AG08396 (cell line): ENCODE measurements at regions not wholly inside any gene's neighbourhood (a gene's known extent, or its start where the extent isn't known, plus 50 kb on each side); places are given as distances from the start of the nearest gene placed in this dataset.
A peak's percentile ranks its signal among the peaks of the same experiment; 100 is the strongest.
"Not testable (repeated sequence)": the region's sequence is repeated elsewhere in the genome, so short reads cannot be mapped to it uniquely, and the experiment has no call there.

Experiments
- DNase-seq: peaks from one replicate; pipeline ENCODE4 v3.0.0; 2012; ENCODE audit warnings: low spot score, mixed read lengths

GRCh38 chr10:7069706-7070105 lies 341.1 kb downstream of the SFMBT2 start:
- DNase-seq, result no peak

DNA sequence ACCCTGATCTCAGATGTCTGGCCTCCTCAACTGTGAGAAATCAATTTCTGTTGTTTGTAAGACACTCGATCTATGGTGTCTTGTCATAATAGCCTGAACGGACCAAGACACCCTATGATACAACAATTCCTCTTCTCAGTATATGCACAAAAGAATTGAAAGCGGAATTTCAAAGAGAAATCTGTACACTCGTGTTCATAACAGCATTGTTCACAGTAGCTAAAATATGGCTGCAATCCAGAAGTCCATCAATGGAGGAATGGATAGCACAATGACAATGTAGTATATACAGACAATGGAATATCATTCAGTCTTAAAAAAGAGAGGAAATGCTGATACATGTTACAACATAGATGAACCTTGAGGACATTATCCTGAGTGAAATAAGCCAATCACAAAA lies 354.6 kb downstream of the SFMBT2 start:
- no peak for DNase-seq

DNA sequence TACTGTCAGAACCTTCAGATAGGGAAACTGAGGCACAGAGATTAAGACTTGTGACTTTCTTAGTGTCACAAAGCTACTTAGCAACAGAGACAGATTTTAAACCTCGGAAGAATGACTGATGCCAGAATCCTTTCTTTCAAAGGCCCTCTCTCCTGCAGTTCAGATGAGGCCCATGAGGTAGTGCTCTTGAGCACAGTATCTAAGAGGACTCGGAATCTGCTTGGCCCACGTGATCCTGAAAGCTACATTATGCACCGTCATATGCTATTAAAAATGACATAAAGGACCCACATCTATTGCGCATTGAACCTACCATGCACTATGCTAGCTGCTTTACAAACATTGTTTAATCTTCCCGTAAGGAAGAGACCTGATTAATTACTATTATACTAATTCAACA lies 355.9 kb downstream of the SFMBT2 start:
- DNase-seq, result peak; percentile 6

DNA sequence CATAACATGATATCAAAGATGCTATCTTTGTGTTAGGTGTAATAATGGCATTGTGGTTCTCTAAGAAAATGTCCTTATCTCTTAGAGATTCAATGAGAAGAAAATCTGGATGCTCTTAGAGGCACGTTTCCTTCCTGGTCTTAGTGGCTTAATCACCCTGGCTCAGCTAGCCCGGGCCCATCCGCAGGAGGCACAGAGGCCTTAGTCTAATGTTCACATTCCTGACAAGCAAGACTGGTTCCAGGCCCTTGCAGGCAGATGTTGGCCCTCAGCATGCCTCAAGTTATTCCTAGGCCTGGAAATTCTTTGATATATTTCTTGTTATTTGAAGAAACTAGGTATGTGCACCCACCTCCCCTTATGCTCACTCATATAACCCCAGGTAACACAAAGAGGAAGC lies 357.6 kb downstream of the SFMBT2 start:
- DNase-seq, result no peak

GRCh38 chr10:7050024-7050423 lies 360.8 kb downstream of the SFMBT2 start:
- DNase-seq, result not testable (repeated sequence)

GRCh38 chr10:7048061-7048460 lies 362.8 kb downstream of the SFMBT2 start:
- no peak for DNase-seq

- DNase-seq, result no peak
Observed at GRCh38 chr10:7046615-7047014, 364.2 kb downstream of the SFMBT2 start.

DNA sequence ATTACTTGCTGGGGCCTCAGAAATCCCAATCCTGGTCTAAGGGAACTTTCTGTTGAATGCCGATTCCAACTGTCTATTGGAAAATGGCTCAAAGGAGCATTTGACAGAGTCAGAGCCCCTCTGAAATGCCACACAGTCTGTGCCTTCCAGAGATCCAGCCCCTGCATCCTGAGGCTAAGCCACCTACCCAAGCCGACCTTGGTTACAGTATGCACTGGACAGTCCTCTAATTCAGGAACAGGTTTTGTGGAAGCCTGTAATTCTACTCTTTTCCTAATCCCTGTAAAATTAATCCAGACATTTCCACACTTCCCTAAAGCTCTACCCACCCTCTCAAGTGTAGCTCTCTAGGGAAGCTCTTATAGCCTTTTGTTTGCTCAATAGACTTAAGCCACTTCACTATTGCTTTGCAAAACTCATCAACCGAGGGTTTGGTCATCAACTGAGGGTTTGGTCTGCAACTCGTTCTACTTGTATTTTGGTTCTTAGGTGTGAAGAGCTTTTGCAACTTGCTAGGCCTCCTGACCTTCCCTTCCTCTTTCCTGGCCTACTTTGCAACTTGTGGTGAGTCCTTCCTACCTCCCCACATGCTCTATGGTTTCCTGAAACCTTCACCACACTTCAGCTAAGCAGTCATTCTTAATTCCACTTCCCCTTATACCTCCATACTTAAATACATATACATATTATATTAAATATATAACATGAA lies 364.8 kb downstream of the SFMBT2 start:
- DNase-seq, result no peak

DNA sequence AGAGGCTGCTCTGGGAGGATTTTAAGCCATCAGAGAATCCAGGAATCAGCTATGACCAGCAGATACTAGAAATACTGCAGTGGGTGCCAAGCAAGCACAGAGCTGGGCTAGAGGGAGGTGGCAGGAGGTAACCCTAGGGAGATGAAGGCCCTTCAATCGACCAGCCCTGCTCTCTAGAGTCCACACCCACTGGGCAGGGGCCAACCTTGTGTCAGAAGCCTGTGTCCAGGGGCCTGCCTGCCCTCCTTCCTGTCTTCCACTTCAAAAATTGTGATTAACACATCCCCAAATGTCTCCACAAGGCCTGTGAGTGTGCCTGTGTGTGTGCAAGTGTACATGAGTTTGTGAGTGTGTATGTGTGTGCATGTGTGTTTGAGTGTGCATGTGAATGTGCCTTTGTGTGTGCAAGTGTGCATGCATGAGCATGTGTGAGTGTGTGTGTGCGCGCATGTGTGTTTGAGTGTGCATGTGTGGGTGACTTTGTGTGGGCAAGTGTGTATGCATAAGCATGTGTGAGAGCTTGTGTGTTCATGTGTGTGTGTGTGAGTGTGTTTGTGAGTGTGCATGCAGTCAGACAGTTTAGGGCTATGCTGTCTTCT lies 367.7 kb downstream of the SFMBT2 start:
- no peak for DNase-seq

- DNase-seq, result no peak
Observed at GRCh38 chr10:7042419-7043054, 368.3 kb downstream of the SFMBT2 start.

DNA sequence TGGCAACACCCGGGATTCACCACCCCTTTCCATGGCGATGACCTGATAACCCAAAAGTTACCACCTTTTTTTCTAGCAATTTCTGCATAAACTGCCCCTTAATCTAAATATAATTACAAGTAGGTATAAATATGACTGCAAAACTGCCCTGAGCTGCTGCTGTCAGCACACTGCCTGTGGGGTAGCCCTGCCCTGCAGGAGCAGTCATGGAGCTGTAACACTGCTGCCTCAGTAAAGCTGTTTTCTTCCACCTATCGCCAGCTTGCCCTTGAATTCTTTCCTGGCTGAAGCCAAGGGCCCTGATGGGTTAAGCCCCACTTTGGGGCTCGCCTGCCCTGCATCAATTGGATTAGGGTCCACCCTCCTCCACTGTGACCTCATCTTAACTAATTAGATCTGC lies 368.8 kb downstream of the SFMBT2 start:
- no peak for DNase-seq

- no peak for DNase-seq
Observed at GRCh38 chr10:7040681-7041080, 370.2 kb downstream of the SFMBT2 start.

DNA sequence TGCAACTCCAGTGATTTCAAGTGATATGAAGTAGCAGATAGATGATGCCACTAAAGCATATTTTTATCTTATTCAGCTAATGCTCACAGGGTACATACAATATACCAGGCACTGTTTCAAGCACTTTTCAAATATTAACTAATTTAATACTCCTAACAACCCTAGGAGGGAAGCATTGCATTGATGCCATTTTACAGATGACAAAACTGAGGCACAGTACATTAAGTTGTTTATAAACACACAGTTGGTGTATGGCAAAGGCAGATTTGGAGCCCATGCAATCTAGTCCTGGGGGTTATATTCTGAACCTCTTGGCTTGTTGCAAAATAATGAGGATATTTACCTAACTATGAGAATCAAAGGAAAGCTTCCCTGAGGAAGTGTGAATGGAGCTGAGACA lies 371.0 kb downstream of the SFMBT2 start:
- DNase-seq, result no peak

DNA sequence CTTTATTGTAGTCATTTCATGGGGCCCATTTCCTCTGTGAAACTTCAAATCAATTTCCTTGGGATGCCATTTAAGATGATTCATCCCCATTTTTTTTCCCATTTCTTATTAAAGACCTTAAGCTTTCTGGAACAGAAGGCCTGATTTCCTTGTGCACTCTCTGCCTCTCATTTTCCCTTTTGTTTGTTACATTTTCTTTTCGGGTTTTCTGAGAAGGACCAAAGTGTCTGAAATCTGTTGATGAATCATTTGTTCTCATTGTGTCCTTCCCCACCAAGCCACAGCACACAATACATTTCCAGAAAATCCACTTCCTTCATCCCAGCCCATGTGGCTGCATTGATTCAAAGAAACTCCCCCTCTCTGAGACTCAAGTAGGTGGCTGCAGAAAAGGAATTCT lies 372.4 kb downstream of the SFMBT2 start:
- DNase-seq, result no peak

GRCh38 chr10:7037434-7037833 lies 373.4 kb downstream of the SFMBT2 start:
- DNase-seq, result not testable (repeated sequence)

GRCh38 chr10:7036951-7037350 lies 373.9 kb downstream of the SFMBT2 start:
- DNase-seq, result no peak

DNA sequence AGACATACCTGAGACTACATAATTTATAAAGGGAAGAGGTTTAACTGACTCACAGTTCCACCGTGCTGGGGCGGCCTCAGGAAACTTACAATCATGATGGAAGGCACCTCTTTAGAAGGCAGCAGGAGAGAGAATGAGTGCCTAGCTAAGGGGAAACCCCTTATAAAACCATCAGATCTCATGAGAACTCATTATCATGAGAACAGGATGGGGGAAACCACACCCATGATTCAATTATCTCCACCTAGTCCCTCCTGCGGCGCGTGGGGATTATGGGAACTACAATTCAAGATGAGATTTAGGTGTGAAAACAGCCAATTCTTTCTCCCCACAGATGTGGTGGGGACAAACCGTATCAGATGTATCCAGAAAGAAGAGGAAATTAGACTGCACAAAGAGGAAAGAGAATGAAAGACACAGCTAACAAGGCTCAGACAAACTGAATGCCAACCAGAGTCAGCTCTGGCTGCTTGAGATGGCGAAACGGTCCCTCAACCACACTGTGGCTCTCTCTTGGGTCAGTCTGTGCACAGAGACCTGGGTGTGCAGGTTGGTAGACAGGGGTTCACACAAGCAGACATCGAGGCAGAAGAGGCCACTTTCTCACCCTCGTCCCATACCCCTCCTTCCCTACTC lies 375.6 kb downstream of the SFMBT2 start:
- no peak for DNase-seq

DNA sequence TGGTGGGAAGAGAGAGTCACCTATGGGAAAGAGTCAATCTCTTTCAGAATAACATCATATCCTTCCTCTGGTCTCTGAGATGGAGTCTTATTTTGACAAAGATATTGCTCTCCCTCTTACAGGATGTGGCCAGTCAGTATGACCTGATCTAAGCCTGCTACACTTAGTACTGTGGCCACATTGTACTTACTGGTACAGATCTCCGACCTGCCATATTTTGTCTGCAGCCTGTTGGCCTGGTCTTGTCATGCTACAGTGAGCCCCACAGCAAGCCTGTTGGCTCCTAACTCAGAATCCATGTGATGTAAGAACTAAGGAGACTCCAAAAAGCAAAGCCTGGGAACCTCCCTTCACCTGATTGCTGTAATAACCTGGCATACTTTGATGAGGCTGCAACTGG lies 377.8 kb downstream of the SFMBT2 start:
- DNase-seq, result no peak

- no peak for DNase-seq
Observed at GRCh38 chr10:7030134-7030855, 380.5 kb downstream of the SFMBT2 start.

DNA sequence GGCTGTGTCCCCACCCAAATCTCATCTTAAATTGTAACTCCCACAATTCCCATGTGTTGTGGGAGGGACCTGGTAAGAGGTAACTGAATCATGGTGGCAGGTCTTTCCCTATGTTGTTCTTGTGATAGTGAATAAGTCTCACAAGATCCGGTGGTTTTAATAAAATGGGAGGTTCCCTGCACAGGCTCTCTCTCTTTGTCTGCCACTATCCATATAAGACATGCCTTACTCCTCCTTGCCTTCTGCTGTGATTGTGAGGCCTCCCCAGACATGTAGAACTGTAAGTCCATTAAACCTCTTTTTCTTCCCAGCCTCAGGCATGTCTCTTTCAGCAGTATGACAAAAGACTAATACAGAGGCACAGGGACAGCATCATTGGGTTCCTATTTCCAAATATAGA lies 381.2 kb downstream of the SFMBT2 start:
- DNase-seq, result no peak

- no peak for DNase-seq
Observed at GRCh38 chr10:7028809-7029166, 382.0 kb downstream of the SFMBT2 start.
